HL-60 (cell line): ENCODE measurements at regions not wholly inside any gene's neighbourhood (a gene's known extent, or its start where the extent isn't known, plus 50 kb on each side); places are given as distances from the start of the nearest gene placed in this dataset.

Source experiments
- POLR2AphosphoS5 ChIP-seq: IDR thresholded peaks from 2 replicates; pipeline ENCODE4 v1.6.1; 2012; ENCODE audit warnings: low read depth
- SPI1 ChIP-seq: IDR thresholded peaks from 2 replicates; pipeline ENCODE4 v1.6.1; 2012; ENCODE audit warnings: low read depth, mild to moderate bottlenecking, borderline replicate concordance
- TF ChIP-seq, protein P1 (sequence below): IDR thresholded peaks from one replicate; pipeline ENCODE4 v1.5.1; 2011; ENCODE audit warnings: low read length, control low read depth, inconsistent platforms; ENCODE audit not compliant: insufficient read depth

DNA sequence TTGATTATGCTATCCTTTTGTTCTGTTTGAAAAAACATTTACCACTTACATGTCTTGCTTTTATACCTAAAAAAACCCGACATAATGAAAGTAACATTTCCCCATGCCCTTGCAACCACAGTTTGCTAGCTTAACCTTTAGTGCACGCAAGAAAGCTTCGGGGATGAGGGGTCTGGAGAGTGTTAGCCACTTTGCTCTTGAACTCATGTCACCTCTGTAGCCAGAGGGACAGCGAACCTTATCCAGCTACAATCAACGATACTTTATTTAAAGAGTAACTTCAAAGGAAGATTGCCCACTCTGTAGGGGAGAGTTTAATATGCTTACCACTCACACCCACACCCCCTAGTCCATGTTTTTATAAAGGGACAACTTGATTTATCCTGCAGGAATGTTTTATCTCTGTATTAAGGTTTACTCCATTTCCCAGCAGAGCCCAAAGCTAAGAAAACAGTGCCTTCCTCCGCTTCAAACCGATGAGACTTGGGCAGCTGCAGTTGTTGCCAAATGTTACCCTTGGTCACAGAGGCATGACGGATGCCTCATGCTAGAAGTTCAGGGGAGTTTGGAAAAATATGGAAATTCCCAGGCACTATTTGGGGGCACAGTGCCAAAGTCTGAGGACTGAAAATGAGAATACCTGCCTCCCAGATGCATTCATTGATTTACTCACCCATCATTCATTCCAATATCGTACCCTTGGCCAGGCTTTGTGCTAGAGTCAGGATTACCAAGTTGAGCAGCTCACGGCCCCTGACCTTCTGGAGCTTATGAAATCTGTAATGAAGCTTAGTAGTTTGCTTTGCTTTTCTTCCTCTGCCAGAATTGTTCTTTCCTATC lies 61.4 kb upstream of the VCAM1 start:
- no peak for TF ChIP-seq SPI1
- TF ChIP-seq, protein P1, sequence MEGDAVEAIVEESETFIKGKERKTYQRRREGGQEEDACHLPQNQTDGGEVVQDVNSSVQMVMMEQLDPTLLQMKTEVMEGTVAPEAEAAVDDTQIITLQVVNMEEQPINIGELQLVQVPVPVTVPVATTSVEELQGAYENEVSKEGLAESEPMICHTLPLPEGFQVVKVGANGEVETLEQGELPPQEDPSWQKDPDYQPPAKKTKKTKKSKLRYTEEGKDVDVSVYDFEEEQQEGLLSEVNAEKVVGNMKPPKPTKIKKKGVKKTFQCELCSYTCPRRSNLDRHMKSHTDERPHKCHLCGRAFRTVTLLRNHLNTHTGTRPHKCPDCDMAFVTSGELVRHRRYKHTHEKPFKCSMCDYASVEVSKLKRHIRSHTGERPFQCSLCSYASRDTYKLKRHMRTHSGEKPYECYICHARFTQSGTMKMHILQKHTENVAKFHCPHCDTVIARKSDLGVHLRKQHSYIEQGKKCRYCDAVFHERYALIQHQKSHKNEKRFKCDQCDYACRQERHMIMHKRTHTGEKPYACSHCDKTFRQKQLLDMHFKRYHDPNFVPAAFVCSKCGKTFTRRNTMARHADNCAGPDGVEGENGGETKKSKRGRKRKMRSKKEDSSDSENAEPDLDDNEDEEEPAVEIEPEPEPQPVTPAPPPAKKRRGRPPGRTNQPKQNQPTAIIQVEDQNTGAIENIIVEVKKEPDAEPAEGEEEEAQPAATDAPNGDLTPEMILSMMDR = no peak
- no peak for TF ChIP-seq POLR2AphosphoS5
